ENCODE measurements at regions not wholly inside any gene's neighbourhood (a gene's known extent, or its start where the extent isn't known, plus 50 kb on each side); places are given as distances from the start of the nearest gene placed in this dataset.
"Not testable (repeated sequence)": the region's sequence is repeated elsewhere in the genome, so short reads cannot be mapped to it uniquely, and the experiment has no call there.

DNA sequence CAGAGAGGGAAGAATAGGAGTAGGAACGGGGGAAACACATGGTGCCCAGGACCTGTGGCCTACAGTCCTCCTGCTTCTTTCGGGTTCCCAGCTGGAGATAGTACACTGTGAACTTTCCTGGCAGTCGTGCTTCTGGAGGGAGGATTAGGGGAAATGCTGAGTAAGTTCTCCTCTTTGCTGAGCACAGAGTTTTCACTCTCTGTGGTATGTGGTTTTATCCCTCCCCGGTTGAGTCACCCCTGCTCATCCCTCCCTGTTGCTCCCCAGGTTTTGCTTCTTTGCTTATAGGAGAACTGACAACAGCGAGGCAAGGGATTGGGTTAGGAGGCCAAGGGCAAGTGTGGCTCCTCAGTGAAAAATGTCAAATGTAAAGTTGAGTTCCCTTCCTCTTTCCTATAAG lies 122.9 kb downstream of the OR4M2 start:
- H3K27ac ChIP-seq (ENCODE audit: low read length); H3K4me1 ChIP-seq (ENCODE audit: low read length); H3K9ac ChIP-seq (ENCODE audit: low read length); H4K20me1 ChIP-seq (ENCODE audit: insufficient read depth, low read length); H3K4me3 ChIP-seq (ENCODE audit: low read length); DNase-seq; H3K9me2 ChIP-seq (replicated peaks; ENCODE audit: insufficient read depth, low read length); H3K4me2 ChIP-seq (ENCODE audit: low read depth, low read length); H3K36me3 ChIP-seq (replicated peaks; ENCODE audit: insufficient read depth, low read length); H3K27me3 ChIP-seq (replicated peaks; ENCODE audit: insufficient read depth, low read length); H3K9me3 ChIP-seq (replicated peaks; ENCODE audit: insufficient read depth, low read length); H3F3A ChIP-seq (ENCODE audit: insufficient read depth, low read length); H3K79me2 ChIP-seq (ENCODE audit: low read length); H2AFZ ChIP-seq (ENCODE audit: low read length): not testable (repeated sequence)

- not testable (repeated sequence) for H3K9me2 ChIP-seq (replicated peaks; ENCODE audit: insufficient read depth, low read length); H2AFZ ChIP-seq (ENCODE audit: low read length); H3K4me1 ChIP-seq (ENCODE audit: low read length); H3K4me3 ChIP-seq (ENCODE audit: low read length); H3K27ac ChIP-seq (ENCODE audit: low read length); H3K27me3 ChIP-seq (replicated peaks; ENCODE audit: insufficient read depth, low read length); DNase-seq; H3K79me2 ChIP-seq (ENCODE audit: low read length); H3K9ac ChIP-seq (ENCODE audit: low read length); H3K9me3 ChIP-seq (replicated peaks; ENCODE audit: insufficient read depth, low read length); H3K4me2 ChIP-seq (ENCODE audit: low read depth, low read length); H3F3A ChIP-seq (ENCODE audit: insufficient read depth, low read length); H3K36me3 ChIP-seq (replicated peaks; ENCODE audit: insufficient read depth, low read length); H4K20me1 ChIP-seq (ENCODE audit: insufficient read depth, low read length)
These were observed 128.8 kb downstream of the OR4M2 start for GRCh38 chr15:22209086-22209485.

- H3K27ac ChIP-seq (ENCODE audit: low read length); H3K4me2 ChIP-seq (ENCODE audit: low read depth, low read length); H3K9ac ChIP-seq (ENCODE audit: low read length); H3K27me3 ChIP-seq (replicated peaks; ENCODE audit: insufficient read depth, low read length); DNase-seq; H3K36me3 ChIP-seq (replicated peaks; ENCODE audit: insufficient read depth, low read length); H3K4me1 ChIP-seq (ENCODE audit: low read length); H3F3A ChIP-seq (ENCODE audit: insufficient read depth, low read length); H3K4me3 ChIP-seq (ENCODE audit: low read length); H3K79me2 ChIP-seq (ENCODE audit: low read length); H3K9me2 ChIP-seq (replicated peaks; ENCODE audit: insufficient read depth, low read length); H2AFZ ChIP-seq (ENCODE audit: low read length); H3K9me3 ChIP-seq (replicated peaks; ENCODE audit: insufficient read depth, low read length); H4K20me1 ChIP-seq (ENCODE audit: insufficient read depth, low read length): not testable (repeated sequence)
These were observed 142.3 kb downstream of the OR4M2 start for GRCh38 chr15:22222596-22222995.

DNA sequence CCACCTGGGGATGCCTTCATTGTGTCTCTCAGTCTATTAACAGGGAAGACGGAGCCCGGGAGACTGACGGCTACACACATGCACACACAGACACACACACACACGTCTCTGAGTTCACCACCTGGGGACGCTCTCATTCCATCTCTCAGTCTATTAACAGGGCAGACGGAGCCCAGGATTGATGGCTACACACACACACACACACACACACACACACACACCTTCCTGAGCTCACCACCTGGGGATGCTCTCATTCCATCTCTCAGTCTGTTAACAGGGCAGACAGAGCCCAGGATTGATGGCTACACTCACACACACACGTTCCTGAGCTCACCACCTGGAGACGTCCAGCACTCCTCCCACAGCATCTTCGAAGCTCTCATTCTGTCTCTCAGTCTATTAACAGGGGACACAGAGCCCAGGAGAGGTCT lies 143.9 kb downstream of the OR4M2 start:
- no peaks in the 10 kb centered on the region for H3K36me3 ChIP-seq (replicated peaks; ENCODE audit: insufficient read depth, low read length)
- H3K9me3 ChIP-seq (replicated peaks; ENCODE audit: insufficient read depth, low read length), result no peaks in the 10 kb centered on the region
- TF ChIP-seq EZH2 (optimal IDR thresholded peaks at IDR 0.05; ENCODE audit: low read depth, low read length) (no peak), CTCF (IDR thresholded peaks at IDR 0.05; ENCODE audit: low read length) (peak; percentile 50), EZH2phosphoT487 (IDR thresholded peaks at IDR 0.05; ENCODE audit: low read length) (no peak)
- no peak overlapping the region for H3K27ac ChIP-seq (ENCODE audit: low read length)
- H3K4me2 ChIP-seq (ENCODE audit: low read depth, low read length), result no peak overlapping the region
- no peaks in the 10 kb centered on the region for H3K9me2 ChIP-seq (replicated peaks; ENCODE audit: insufficient read depth, low read length)
- H3K9ac ChIP-seq (ENCODE audit: low read length), result no peak overlapping the region
- H3K4me1 ChIP-seq (ENCODE audit: low read length), result no peaks in the 10 kb centered on the region
- H4K20me1 ChIP-seq (ENCODE audit: insufficient read depth, low read length), result no peaks in the 10 kb centered on the region
- H3K4me3 ChIP-seq (ENCODE audit: low read length), result no peak overlapping the region
- no peaks in the 10 kb centered on the region for H3K79me2 ChIP-seq (ENCODE audit: low read length)
- peak; percentile 17 for DNase-seq
- no peaks in the 10 kb centered on the region for H3F3A ChIP-seq (ENCODE audit: insufficient read depth, low read length)
- no peak overlapping the region for H2AFZ ChIP-seq (ENCODE audit: low read length)
- H3K27me3 ChIP-seq (replicated peaks; ENCODE audit: insufficient read depth, low read length), result no peaks in the 10 kb centered on the region

GRCh38 chr15:22224961-22225360 lies 144.6 kb downstream of the OR4M2 start:
- H3K9me3 ChIP-seq (replicated peaks; ENCODE audit: insufficient read depth, low read length); H2AFZ ChIP-seq (ENCODE audit: low read length); H3K79me2 ChIP-seq (ENCODE audit: low read length); H3K9me2 ChIP-seq (replicated peaks; ENCODE audit: insufficient read depth, low read length); H3F3A ChIP-seq (ENCODE audit: insufficient read depth, low read length); H3K4me3 ChIP-seq (ENCODE audit: low read length); H3K36me3 ChIP-seq (replicated peaks; ENCODE audit: insufficient read depth, low read length); H3K4me1 ChIP-seq (ENCODE audit: low read length); H3K4me2 ChIP-seq (ENCODE audit: low read depth, low read length); DNase-seq; H3K9ac ChIP-seq (ENCODE audit: low read length); H3K27me3 ChIP-seq (replicated peaks; ENCODE audit: insufficient read depth, low read length); H3K27ac ChIP-seq (ENCODE audit: low read length); H4K20me1 ChIP-seq (ENCODE audit: insufficient read depth, low read length): not testable (repeated sequence)

All from MM.1S (cell line).